ENCODE measurements at regions not wholly inside any gene's neighbourhood (a gene's known extent, or its start where the extent isn't known, plus 50 kb on each side); places are given as distances from the start of the nearest gene placed in this dataset.

- no peak for TF ChIP-seq CTCF (IDR thresholded peaks at IDR 0.05)
- no peak for TF ChIP-seq POLR2A (IDR thresholded peaks at IDR 0.05)
Observed at GRCh38 chr9:17958363-17958762, 379.5 kb downstream of the SH3GL2 start.
